ENCODE measurements at regions not wholly inside any gene's neighbourhood (a gene's known extent, or its start where the extent isn't known, plus 50 kb on each side); places are given as distances from the start of the nearest gene placed in this dataset.

GRCh38 chr10:78491812-78492211 lies 458.1 kb downstream of the RPS24 start:
- Mint-ChIP-seq H3K36me3 (ENCODE audit: low read depth) (no peaks in the 10 kb centered on the region), H3K4me3 (no peak overlapping the region), H3K9me3 (peaks cover 5% of the 10 kb centered on the region), H3K4me1 (no peaks in the 10 kb centered on the region), H3K27me3 (peaks cover 18% of the 10 kb centered on the region), H3K27ac (no peak overlapping the region)
- ATAC-seq (replicated peaks) = no peak

- Mint-ChIP-seq H3K27me3 (peaks cover 14% of the 10 kb centered on the region), H3K9me3 (peaks cover 5% of the 10 kb centered on the region), H3K36me3 (ENCODE audit: low read depth) (no peaks in the 10 kb centered on the region), H3K4me1 (no peaks in the 10 kb centered on the region), H3K27ac (no peak overlapping the region), H3K4me3 (no peak overlapping the region)
- no peak for ATAC-seq (replicated peaks)
These were observed 458.8 kb downstream of the RPS24 start for GRCh38 chr10:78492424-78492823.

- Mint-ChIP-seq H3K4me3 (no peak overlapping the region), H3K36me3 (ENCODE audit: low read depth) (no peaks in the 10 kb centered on the region), H3K27me3 (peaks cover 10% of the 10 kb centered on the region), H3K9me3 (peaks cover 5% of the 10 kb centered on the region), H3K4me1 (no peaks in the 10 kb centered on the region), H3K27ac (no peak overlapping the region)
- ATAC-seq (replicated peaks) = no peak
These were observed 460.5 kb downstream of the RPS24 start for GRCh38 chr10:78494179-78494578.

- peak overlapping the region; percentile 44 for H3K27ac Mint-ChIP-seq
- no peaks in the 10 kb centered on the region for H3K9me3 Mint-ChIP-seq
- no peaks in the 10 kb centered on the region for H3K36me3 Mint-ChIP-seq (ENCODE audit: low read depth)
- ATAC-seq (replicated peaks) = peak; percentile 39
- no peak overlapping the region for H3K4me3 Mint-ChIP-seq
- no peaks in the 10 kb centered on the region for H3K4me1 Mint-ChIP-seq
- peaks cover 3% of the 10 kb centered on the region for H3K27me3 Mint-ChIP-seq
These were observed 468.7 kb downstream of the RPS24 start for GRCh38 chr10:78502210-78502936.

GRCh38 chr10:78504181-78504580 lies 470.5 kb downstream of the RPS24 start:
- Mint-ChIP-seq H3K36me3 (ENCODE audit: low read depth) (no peaks in the 10 kb centered on the region), H3K9me3 (no peaks in the 10 kb centered on the region), H3K27ac (no peak overlapping the region), H3K27me3 (peaks cover 4% of the 10 kb centered on the region), H3K4me1 (no peaks in the 10 kb centered on the region), H3K4me3 (no peak overlapping the region)
- no peak for ATAC-seq (replicated peaks)

- Mint-ChIP-seq H3K27me3 (peaks cover 9% of the 10 kb centered on the region), H3K27ac (no peak overlapping the region), H3K9me3 (no peaks in the 10 kb centered on the region), H3K4me1 (no peaks in the 10 kb centered on the region), H3K4me3 (no peak overlapping the region), H3K36me3 (ENCODE audit: low read depth) (no peaks in the 10 kb centered on the region)
- ATAC-seq (replicated peaks) = peak; percentile 90
These were observed 472.0 kb downstream of the RPS24 start for GRCh38 chr10:78505657-78506056.

GRCh38 chr10:78506614-78507013 lies 473.0 kb downstream of the RPS24 start:
- ATAC-seq (replicated peaks) = no peak
- Mint-ChIP-seq H3K4me3 (no peak overlapping the region), H3K27ac (no peak overlapping the region), H3K27me3 (peaks cover 9% of the 10 kb centered on the region), H3K36me3 (ENCODE audit: low read depth) (no peaks in the 10 kb centered on the region), H3K4me1 (no peaks in the 10 kb centered on the region), H3K9me3 (no peaks in the 10 kb centered on the region)

- no peaks in the 10 kb centered on the region for H3K9me3 Mint-ChIP-seq
- no peak overlapping the region for H3K4me3 Mint-ChIP-seq
- ATAC-seq (replicated peaks) = no peak
- H3K27ac Mint-ChIP-seq = no peak overlapping the region
- H3K4me1 Mint-ChIP-seq = no peaks in the 10 kb centered on the region
- peaks cover 9% of the 10 kb centered on the region for H3K27me3 Mint-ChIP-seq
- H3K36me3 Mint-ChIP-seq (ENCODE audit: low read depth) = no peaks in the 10 kb centered on the region
These were observed 474.0 kb downstream of the RPS24 start for GRCh38 chr10:78507510-78508160.

- H3K4me1 Mint-ChIP-seq = no peaks in the 10 kb centered on the region
- H3K27ac Mint-ChIP-seq = no peak overlapping the region
- no peaks in the 10 kb centered on the region for H3K9me3 Mint-ChIP-seq
- no peak for ATAC-seq (replicated peaks)
- no peaks in the 10 kb centered on the region for H3K36me3 Mint-ChIP-seq (ENCODE audit: low read depth)
- H3K27me3 Mint-ChIP-seq = peaks cover 9% of the 10 kb centered on the region
- no peak overlapping the region for H3K4me3 Mint-ChIP-seq
These were observed 475.5 kb downstream of the RPS24 start for GRCh38 chr10:78508955-78509748.

- H3K4me3 Mint-ChIP-seq = no peak overlapping the region
- no peaks in the 10 kb centered on the region for H3K9me3 Mint-ChIP-seq
- H3K36me3 Mint-ChIP-seq (ENCODE audit: low read depth) = no peaks in the 10 kb centered on the region
- H3K27ac Mint-ChIP-seq = peak overlapping the region; percentile 23
- no peaks in the 10 kb centered on the region for H3K4me1 Mint-ChIP-seq
- peak; percentile 52 for ATAC-seq (replicated peaks)
- peaks cover 9% of the 10 kb centered on the region for H3K27me3 Mint-ChIP-seq
These were observed 477.1 kb downstream of the RPS24 start for GRCh38 chr10:78510566-78511323.

- Mint-ChIP-seq H3K36me3 (ENCODE audit: low read depth) (no peaks in the 10 kb centered on the region), H3K27ac (peak overlapping the region; percentile 23), H3K4me1 (no peaks in the 10 kb centered on the region), H3K27me3 (peaks cover 9% of the 10 kb centered on the region), H3K9me3 (no peaks in the 10 kb centered on the region), H3K4me3 (no peak overlapping the region)
- no peak for ATAC-seq (replicated peaks)
These were observed 477.9 kb downstream of the RPS24 start for GRCh38 chr10:78511324-78512204.

GRCh38 chr10:78512205-78512550 lies 478.5 kb downstream of the RPS24 start:
- Mint-ChIP-seq H3K27ac (no peak overlapping the region), H3K27me3 (peaks cover 9% of the 10 kb centered on the region), H3K36me3 (ENCODE audit: low read depth) (no peaks in the 10 kb centered on the region), H3K4me1 (no peaks in the 10 kb centered on the region), H3K4me3 (no peak overlapping the region), H3K9me3 (no peaks in the 10 kb centered on the region)
- no peak for ATAC-seq (replicated peaks)

- no peak for ATAC-seq (replicated peaks)
- H3K9me3 Mint-ChIP-seq = no peaks in the 10 kb centered on the region
- no peak overlapping the region for H3K4me3 Mint-ChIP-seq
- H3K27ac Mint-ChIP-seq = no peak overlapping the region
- peaks cover under 1% of the 10 kb centered on the region for H3K4me1 Mint-ChIP-seq
- no peaks in the 10 kb centered on the region for H3K36me3 Mint-ChIP-seq (ENCODE audit: low read depth)
- H3K27me3 Mint-ChIP-seq = peaks cover 9% of the 10 kb centered on the region
These were observed 479.7 kb downstream of the RPS24 start for GRCh38 chr10:78513330-78513729.

Measured in activated T-helper 17 cell treated with anti-CD3 and anti-CD28 coated beads, Interleukin-2, amount 50 U/mL, for 72 hours (primary cell).